ENCODE measurements at regions not wholly inside any gene's neighbourhood (a gene's known extent, or its start where the extent isn't known, plus 50 kb on each side); places are given as distances from the start of the nearest gene placed in this dataset.

GRCh38 chr5:158496624-158497023 is 603.1 kb downstream of the EBF1 start:
- TF ChIP-seq CTCF (IDR thresholded peaks at IDR 0.05) (no peak), POLR2A (IDR thresholded peaks at IDR 0.05) (no peak)

Data from adrenal gland (tissue), 5 donors.